ENCODE measurements at regions not wholly inside any gene's neighbourhood (a gene's known extent, or its start where the extent isn't known, plus 50 kb on each side); places are given as distances from the start of the nearest gene placed in this dataset.

DNA sequence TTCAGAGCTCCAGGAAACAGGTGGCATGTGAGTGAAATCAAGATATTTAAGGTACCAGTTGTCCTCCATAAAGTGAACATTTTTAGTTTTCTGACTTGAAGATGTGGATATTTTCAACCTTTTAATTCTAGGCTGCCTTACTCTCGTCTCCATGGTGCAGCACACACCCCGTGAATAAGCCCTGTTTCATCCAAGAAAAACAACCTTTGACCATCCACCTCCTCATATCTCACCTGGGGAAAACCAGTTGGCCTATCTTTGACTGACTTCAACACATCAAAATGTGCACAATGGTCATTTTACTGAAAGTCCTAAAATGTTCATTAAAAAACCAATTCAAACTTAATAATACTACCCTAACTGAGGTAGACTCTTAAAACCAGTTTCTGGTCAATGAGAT, 73.8 kb upstream of the CD2AP start:
- Histone ChIP-seq H3K4me3 (ENCODE audit: low read length) (no peak overlapping the region), H3K79me2 (ENCODE audit: low read length) (no peaks in the 10 kb centered on the region), H3K9me3 (ENCODE audit: insufficient read depth, low read length) (no peaks in the 10 kb centered on the region), H3K4me1 (ENCODE audit: low read length) (peaks cover 27% of the 10 kb centered on the region), H3K27me3 (ENCODE audit: low read depth, low read length) (no peaks in the 10 kb centered on the region), H3K27ac (ENCODE audit: low read length) (no peak overlapping the region), H2AFZ (ENCODE audit: low read depth, low read length) (no peak overlapping the region), H3K36me3 (replicated peaks; ENCODE audit: low read depth, low read length) (no peaks in the 10 kb centered on the region), H3K9ac (ENCODE audit: low read length) (no peak overlapping the region), H3K4me2 (ENCODE audit: low read length) (no peak overlapping the region), H4K20me1 (ENCODE audit: insufficient read depth, low read length) (no peaks in the 10 kb centered on the region)
- TF ChIP-seq CTCF (IDR thresholded peaks at IDR 0.05; ENCODE audit: low read depth, low read length) (no peak), EZH2phosphoT487 (IDR thresholded peaks at IDR 0.05; ENCODE audit: low read depth) (no peak)

DNA sequence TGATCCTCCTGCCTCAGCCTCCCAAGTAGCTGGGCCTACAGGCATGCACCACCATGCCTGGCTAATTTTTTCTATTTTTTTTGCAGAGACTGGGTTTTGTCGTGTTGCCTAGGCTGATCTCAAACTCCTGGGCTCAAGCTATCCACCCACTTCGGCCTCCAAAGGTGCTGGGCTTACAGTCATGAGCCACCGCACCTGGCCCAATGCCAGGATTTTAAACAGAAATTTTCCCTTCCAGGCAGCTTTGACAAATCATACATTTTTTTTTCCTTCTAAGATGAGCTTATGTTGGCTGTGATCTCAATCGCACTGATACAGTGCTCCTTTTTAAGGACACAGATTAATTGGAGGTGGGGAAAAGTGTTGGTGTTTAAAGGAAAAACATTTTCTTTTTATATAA, 73.2 kb upstream of the CD2AP start:
- TF ChIP-seq CTCF (IDR thresholded peaks at IDR 0.05; ENCODE audit: low read depth, low read length) (no peak), EZH2phosphoT487 (IDR thresholded peaks at IDR 0.05; ENCODE audit: low read depth) (no peak)
- Histone ChIP-seq H4K20me1 (ENCODE audit: insufficient read depth, low read length) (no peaks in the 10 kb centered on the region), H3K27ac (ENCODE audit: low read length) (no peak overlapping the region), H3K4me1 (ENCODE audit: low read length) (peaks cover 27% of the 10 kb centered on the region), H3K4me2 (ENCODE audit: low read length) (no peak overlapping the region), H3K9me3 (ENCODE audit: insufficient read depth, low read length) (no peaks in the 10 kb centered on the region), H2AFZ (ENCODE audit: low read depth, low read length) (no peak overlapping the region), H3K27me3 (ENCODE audit: low read depth, low read length) (no peaks in the 10 kb centered on the region), H3K36me3 (replicated peaks; ENCODE audit: low read depth, low read length) (no peaks in the 10 kb centered on the region), H3K9ac (ENCODE audit: low read length) (no peak overlapping the region), H3K79me2 (ENCODE audit: low read length) (no peaks in the 10 kb centered on the region), H3K4me3 (ENCODE audit: low read length) (no peak overlapping the region)

GRCh38 chr6:47405273-47405672, 72.3 kb upstream of the CD2AP start:
- no peak overlapping the region for H3K9ac ChIP-seq (ENCODE audit: low read length)
- no peaks in the 10 kb centered on the region for H3K9me3 ChIP-seq (ENCODE audit: insufficient read depth, low read length)
- H3K27ac ChIP-seq (ENCODE audit: low read length) = no peak overlapping the region
- H4K20me1 ChIP-seq (ENCODE audit: insufficient read depth, low read length) = no peaks in the 10 kb centered on the region
- H3K4me1 ChIP-seq (ENCODE audit: low read length) = peaks cover 27% of the 10 kb centered on the region
- H2AFZ ChIP-seq (ENCODE audit: low read depth, low read length) = no peak overlapping the region
- H3K4me2 ChIP-seq (ENCODE audit: low read length) = no peak overlapping the region
- H3K27me3 ChIP-seq (ENCODE audit: low read depth, low read length) = no peaks in the 10 kb centered on the region
- H3K79me2 ChIP-seq (ENCODE audit: low read length) = no peaks in the 10 kb centered on the region
- H3K36me3 ChIP-seq (replicated peaks; ENCODE audit: low read depth, low read length) = no peaks in the 10 kb centered on the region
- TF ChIP-seq EZH2phosphoT487 (IDR thresholded peaks at IDR 0.05; ENCODE audit: low read depth) (no peak), CTCF (IDR thresholded peaks at IDR 0.05; ENCODE audit: low read depth, low read length) (no peak)
- H3K4me3 ChIP-seq (ENCODE audit: low read length) = no peak overlapping the region

- no peaks in the 10 kb centered on the region for H3K9me3 ChIP-seq (ENCODE audit: insufficient read depth, low read length)
These were observed 70.0 kb upstream of the CD2AP start for GRCh38 chr6:47407300-47408281.

More at GRCh38 chr6:47407300-47408281, 70.0 kb upstream of the CD2AP start:
- Histone ChIP-seq H3K27me3 (ENCODE audit: low read depth, low read length) (no peaks in the 10 kb centered on the region), H3K36me3 (replicated peaks; ENCODE audit: low read depth, low read length) (no peaks in the 10 kb centered on the region), H3K27ac (ENCODE audit: low read length) (no peak overlapping the region), H3K79me2 (ENCODE audit: low read length) (no peaks in the 10 kb centered on the region), H3K9ac (ENCODE audit: low read length) (no peak overlapping the region), H2AFZ (ENCODE audit: low read depth, low read length) (peak overlapping the region; percentile 30), H3K4me3 (ENCODE audit: low read length) (no peak overlapping the region), H3K4me1 (ENCODE audit: low read length) (peaks cover 25% of the 10 kb centered on the region), H4K20me1 (ENCODE audit: insufficient read depth, low read length) (no peaks in the 10 kb centered on the region), H3K4me2 (ENCODE audit: low read length) (peak overlapping the region; percentile 13)
- TF ChIP-seq CTCF (IDR thresholded peaks at IDR 0.05; ENCODE audit: low read depth, low read length) = no peak
- TF ChIP-seq EZH2phosphoT487 (IDR thresholded peaks at IDR 0.05; ENCODE audit: low read depth) = no peak
